ENCODE measurements at regions not wholly inside any gene's neighbourhood (a gene's known extent, or its start where the extent isn't known, plus 50 kb on each side); places are given as distances from the start of the nearest gene placed in this dataset.

DNA sequence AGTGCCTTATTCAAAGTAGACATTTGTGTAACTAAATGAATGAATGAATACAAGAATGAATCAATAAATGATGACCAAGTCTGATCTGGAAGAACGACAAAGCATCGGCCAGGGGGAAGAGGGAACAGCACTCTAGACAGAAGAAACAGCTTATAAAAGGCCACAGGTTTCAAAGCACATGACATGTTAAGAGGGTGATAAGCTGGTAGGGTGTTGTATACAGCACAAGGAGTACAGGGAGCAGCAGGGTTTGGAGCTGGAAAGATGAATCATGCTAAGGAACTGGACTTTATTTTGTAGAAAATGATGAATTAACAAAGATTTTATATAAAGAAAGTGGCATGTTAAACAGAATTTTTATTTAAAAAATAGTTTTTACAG, 302.5 kb downstream of the NUAK1 start:
- Histone ChIP-seq H3K9me3 (ENCODE audit: control insufficient read depth, low read length) (no peaks in the 10 kb centered on the region), H3K4me1 (ENCODE audit: control insufficient read depth, insufficient read depth, low read length) (no peaks in the 10 kb centered on the region), H3K36me3 (ENCODE audit: control insufficient read depth, insufficient read depth, low read length) (no peaks in the 10 kb centered on the region), H3K27me3 (ENCODE audit: control insufficient read depth, insufficient read depth, low read length, poor library complexity, severe bottlenecking) (no peaks in the 10 kb centered on the region), H3K9ac (ENCODE audit: extremely low read depth, low read length, poor library complexity, severe bottlenecking) (no peak overlapping the region), H3K27ac (ENCODE audit: low read depth, low read length) (no peak overlapping the region), H3K4me3 (ENCODE audit: low read length) (no peak overlapping the region)
- DNase-seq: no peak
- H3K27me3 Mint-ChIP-seq (ENCODE audit: insufficient read depth): no peaks in the 10 kb centered on the region
- H3K9me3 Mint-ChIP-seq: no peaks in the 10 kb centered on the region
- TF ChIP-seq, protein P1, sequence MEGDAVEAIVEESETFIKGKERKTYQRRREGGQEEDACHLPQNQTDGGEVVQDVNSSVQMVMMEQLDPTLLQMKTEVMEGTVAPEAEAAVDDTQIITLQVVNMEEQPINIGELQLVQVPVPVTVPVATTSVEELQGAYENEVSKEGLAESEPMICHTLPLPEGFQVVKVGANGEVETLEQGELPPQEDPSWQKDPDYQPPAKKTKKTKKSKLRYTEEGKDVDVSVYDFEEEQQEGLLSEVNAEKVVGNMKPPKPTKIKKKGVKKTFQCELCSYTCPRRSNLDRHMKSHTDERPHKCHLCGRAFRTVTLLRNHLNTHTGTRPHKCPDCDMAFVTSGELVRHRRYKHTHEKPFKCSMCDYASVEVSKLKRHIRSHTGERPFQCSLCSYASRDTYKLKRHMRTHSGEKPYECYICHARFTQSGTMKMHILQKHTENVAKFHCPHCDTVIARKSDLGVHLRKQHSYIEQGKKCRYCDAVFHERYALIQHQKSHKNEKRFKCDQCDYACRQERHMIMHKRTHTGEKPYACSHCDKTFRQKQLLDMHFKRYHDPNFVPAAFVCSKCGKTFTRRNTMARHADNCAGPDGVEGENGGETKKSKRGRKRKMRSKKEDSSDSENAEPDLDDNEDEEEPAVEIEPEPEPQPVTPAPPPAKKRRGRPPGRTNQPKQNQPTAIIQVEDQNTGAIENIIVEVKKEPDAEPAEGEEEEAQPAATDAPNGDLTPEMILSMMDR (conservative IDR thresholded peaks at IDR 0.05): no peak
- H3K27ac Mint-ChIP-seq: no peak overlapping the region
- H3K4me3 Mint-ChIP-seq: no peak overlapping the region
- peaks cover 10% of the 10 kb centered on the region for H3K4me1 Mint-ChIP-seq
- WGBS, 2 experiments (ENCODE audit: insufficient coverage in 1 of 2, insufficient read length in 1 of 2): 87 to 96% methylated on average over 2 of the region's 2 CpGs
- no peaks in the 10 kb centered on the region for H3K36me3 Mint-ChIP-seq (ENCODE audit: low read depth)

- TF ChIP-seq, protein P1 (conservative IDR thresholded peaks at IDR 0.05): no peak
- peaks cover 2% of the 10 kb centered on the region for H3K9me3 Mint-ChIP-seq
- H3K4me3 Mint-ChIP-seq: no peak overlapping the region
- Histone ChIP-seq H3K4me3 (ENCODE audit: low read length) (no peak overlapping the region), H3K9ac (ENCODE audit: extremely low read depth, low read length, poor library complexity, severe bottlenecking) (no peak overlapping the region), H3K27me3 (ENCODE audit: control insufficient read depth, insufficient read depth, low read length, poor library complexity, severe bottlenecking) (no peaks in the 10 kb centered on the region), H3K36me3 (ENCODE audit: control insufficient read depth, insufficient read depth, low read length) (no peaks in the 10 kb centered on the region), H3K27ac (ENCODE audit: low read depth, low read length) (no peak overlapping the region), H3K4me1 (ENCODE audit: control insufficient read depth, insufficient read depth, low read length) (no peaks in the 10 kb centered on the region), H3K9me3 (ENCODE audit: control insufficient read depth, low read length) (peaks cover 4% of the 10 kb centered on the region)
- H3K27me3 Mint-ChIP-seq (ENCODE audit: insufficient read depth): no peaks in the 10 kb centered on the region
- H3K27ac Mint-ChIP-seq: no peak overlapping the region
- WGBS, 2 experiments (ENCODE audit: insufficient coverage in 1 of 2, insufficient read length in 1 of 2): 90 to 100% methylated on average over 2 to 4 of the region's 4 CpGs
- peaks cover 7% of the 10 kb centered on the region for H3K4me1 Mint-ChIP-seq
- no peaks in the 10 kb centered on the region for H3K36me3 Mint-ChIP-seq (ENCODE audit: low read depth)
- DNase-seq: no peak
Measured at GRCh38 chr12:105839629-105840127, 299.1 kb downstream of the NUAK1 start.

DNA sequence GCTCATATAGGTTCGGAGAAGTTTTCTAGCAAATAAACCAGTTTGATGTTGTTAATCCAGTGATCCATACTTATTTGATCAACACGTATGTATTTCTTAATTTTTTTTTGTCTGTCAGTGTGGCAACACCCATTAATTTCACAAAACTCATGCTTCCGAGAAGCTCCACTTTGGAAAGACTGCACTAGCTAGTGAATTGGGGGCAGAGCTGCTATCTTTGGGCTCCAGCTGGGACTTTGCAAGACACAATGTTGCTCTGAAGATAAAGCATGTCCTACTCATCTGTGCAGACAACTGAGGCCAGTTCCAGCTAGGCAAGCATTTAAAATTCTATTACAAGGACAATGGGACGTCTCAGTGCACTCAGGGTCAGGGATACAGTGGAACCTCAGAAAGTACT, 298.4 kb downstream of the NUAK1 start:
- Histone ChIP-seq H3K4me1 (ENCODE audit: control insufficient read depth, insufficient read depth, low read length) (no peaks in the 10 kb centered on the region), H3K27me3 (ENCODE audit: control insufficient read depth, insufficient read depth, low read length, poor library complexity, severe bottlenecking) (no peaks in the 10 kb centered on the region), H3K4me3 (ENCODE audit: low read length) (no peak overlapping the region), H3K36me3 (ENCODE audit: control insufficient read depth, insufficient read depth, low read length) (no peaks in the 10 kb centered on the region), H3K9ac (ENCODE audit: extremely low read depth, low read length, poor library complexity, severe bottlenecking) (no peak overlapping the region), H3K27ac (ENCODE audit: low read depth, low read length) (no peak overlapping the region), H3K9me3 (ENCODE audit: control insufficient read depth, low read length) (peaks cover 11% of the 10 kb centered on the region)
- Mint-ChIP-seq H3K4me1 (peaks cover 7% of the 10 kb centered on the region), H3K36me3 (ENCODE audit: low read depth) (no peaks in the 10 kb centered on the region), H3K27me3 (ENCODE audit: insufficient read depth) (no peaks in the 10 kb centered on the region), H3K4me3 (no peak overlapping the region), H3K27ac (no peak overlapping the region), H3K9me3 (peaks cover 7% of the 10 kb centered on the region)
- no peak for DNase-seq
- 84 to 90% methylated on average over 4 of the region's 4 CpGs for WGBS, 2 experiments (ENCODE audit: insufficient coverage in 1 of 2, insufficient read length in 1 of 2)
- TF ChIP-seq, protein P1 (conservative IDR thresholded peaks at IDR 0.05): no peak

Measured in endodermal cell (in vitro differentiated cells).